ENCODE measurements at regions not wholly inside any gene's neighbourhood (a gene's known extent, or its start where the extent isn't known, plus 50 kb on each side); places are given as distances from the start of the nearest gene placed in this dataset.

DNA sequence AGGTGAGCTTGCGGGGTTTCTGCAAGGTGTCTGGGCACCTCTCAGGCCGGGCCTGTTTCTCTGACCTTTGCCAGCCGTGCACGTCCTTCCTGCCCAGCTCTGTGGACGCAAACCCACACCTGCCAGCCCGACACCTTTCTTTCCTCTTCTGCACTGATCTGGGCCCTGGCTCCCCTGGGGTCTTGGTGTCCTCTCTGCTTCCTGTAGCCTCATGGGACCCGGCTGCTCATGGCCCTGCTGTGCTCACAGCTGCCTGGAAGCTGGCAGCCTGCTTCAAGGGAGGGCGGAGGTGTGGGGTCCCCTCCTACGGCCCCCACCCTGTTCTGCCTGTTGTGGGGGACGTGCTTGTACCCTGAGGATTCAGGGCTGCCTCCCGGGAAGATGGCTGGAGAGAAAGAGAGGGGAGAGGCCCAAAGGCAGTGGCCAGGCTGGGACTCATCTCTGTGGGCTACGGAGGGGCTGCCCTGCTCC, 342.4 kb downstream of the SEC14L1 start:
- Histone ChIP-seq H3K27ac (no peak overlapping the region), H3K9me3 (no peaks in the 10 kb centered on the region), H3K36me3 (peaks cover 0 to 18% (median 3%) of the 10 kb centered on the region in 3 donors), H3K4me3 (no peak overlapping the region), H3K27me3 (no peaks in the 10 kb centered on the region), H3K4me1 (no peaks in the 10 kb centered on the region)
- FAIRE-seq (no peak), ATAC-seq (no peak), DNase-seq (peak in 1 of 6 donors; percentile 39)
- TF ChIP-seq CTCF (IDR thresholded peaks at IDR 0.05) = no peak
- 92 to 97% methylated on average over 12 of the region's 12 CpGs for WGBS, 2 donors
- intact Hi-C loops (cut with DNase I) = no loop called here

- Histone ChIP-seq H3K27me3 (no peaks in the 10 kb centered on the region), H3K9me3 (no peaks in the 10 kb centered on the region), H3K4me1 (no peaks in the 10 kb centered on the region), H3K27ac (no peak overlapping the region), H3K36me3 (peaks cover 0 to 28% (median 7%) of the 10 kb centered on the region in 3 donors), H3K4me3 (no peak overlapping the region)
- TF ChIP-seq CTCF (IDR thresholded peaks at IDR 0.05) = no peak
- intact Hi-C loops (cut with DNase I) = no loop called here
- no peak for DNase-seq
- ATAC-seq = no peak
- no peak for FAIRE-seq
- WGBS, 2 donors = 97 to 99% methylated on average over 3 of the region's 3 CpGs
These were observed 343.3 kb downstream of the SEC14L1 start for GRCh38 chr17:77484111-77484510.

DNA sequence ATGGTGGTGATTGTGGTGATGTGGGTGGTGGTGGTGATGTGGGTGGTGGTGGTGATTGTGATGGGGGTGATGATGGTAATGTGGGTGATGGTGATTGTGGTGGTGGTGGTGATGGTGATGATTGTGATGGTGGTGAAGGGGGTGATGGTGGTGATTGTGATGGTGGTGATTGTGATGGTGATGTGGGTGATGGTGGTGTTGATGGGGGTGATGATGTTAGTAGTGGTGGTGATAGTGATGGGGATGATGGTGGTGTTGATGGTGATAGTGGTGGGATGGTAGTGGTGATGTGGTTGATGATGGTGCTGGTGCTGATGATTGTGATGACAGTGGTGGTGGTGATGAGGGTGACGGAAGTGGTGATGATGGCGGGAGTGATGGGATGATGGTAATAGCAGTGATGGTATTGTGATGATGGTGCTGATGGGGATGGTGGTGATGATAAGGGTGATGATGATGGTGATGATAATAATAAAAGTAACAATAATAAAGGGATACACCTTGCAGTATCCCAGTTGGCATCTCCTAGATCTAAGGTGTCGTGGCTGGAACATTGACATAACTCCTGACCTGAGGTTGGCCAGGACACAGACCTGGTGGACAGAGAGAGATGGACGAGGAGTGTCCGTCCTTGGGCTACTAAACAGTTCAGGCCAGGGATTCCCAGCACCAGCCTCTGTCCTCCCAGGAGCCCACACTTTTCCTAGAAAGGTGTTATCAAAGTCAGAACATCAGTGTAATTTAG, 344.5 kb downstream of the SEC14L1 start:
- H3K4me3 ChIP-seq = no peak overlapping the region
- no peak overlapping the region for H3K27ac ChIP-seq
- 95 to 99% methylated on average over 5 of the region's 5 CpGs for WGBS, 2 donors
- TF ChIP-seq CTCF (IDR thresholded peaks at IDR 0.05) = no peak
- H3K27me3 ChIP-seq = no peaks in the 10 kb centered on the region
- intact Hi-C loops (cut with DNase I) = no loop called here
- peaks cover 0 to 36% (median 7%) of the 10 kb centered on the region in 3 donors for H3K36me3 ChIP-seq
- H3K9me3 ChIP-seq = no peaks in the 10 kb centered on the region
- H3K4me1 ChIP-seq = no peaks in the 10 kb centered on the region
- DNase-seq (no peak), ATAC-seq (no peak), FAIRE-seq (no peak)

GRCh38 chr17:77487211-77487629, 346.5 kb downstream of the SEC14L1 start:
- H3K27ac ChIP-seq = no peak overlapping the region
- H3K27me3 ChIP-seq = no peaks in the 10 kb centered on the region
- peaks cover 0 to 39% (median 12%) of the 10 kb centered on the region in 3 donors for H3K36me3 ChIP-seq
- no peak overlapping the region for H3K4me3 ChIP-seq
- no peak for ATAC-seq
- FAIRE-seq = no peak
- DNase-seq = peak in 2 of 6 donors; percentile 50 to 52
- no peaks in the 10 kb centered on the region for H3K9me3 ChIP-seq
- 90 to 92% methylated on average over 17 of the region's 17 CpGs for WGBS, 2 donors
- intact Hi-C loops (cut with DNase I) = no loop called here
- no peaks in the 10 kb centered on the region for H3K4me1 ChIP-seq
- no peak for TF ChIP-seq CTCF (IDR thresholded peaks at IDR 0.05)

Data from pancreas (tissue), 10 donors.